Ovary (tissue), 3 donors: ENCODE measurements at regions not wholly inside any gene's neighbourhood (a gene's known extent, or its start where the extent isn't known, plus 50 kb on each side); places are given as distances from the start of the nearest gene placed in this dataset.

Source experiments
- EP300 ChIP-seq: sonication (generic); formaldehyde crosslinking; IDR thresholded peaks from one replicate; pipeline ENCODE4 v1.6.1; 2017; ENCODE audit warnings: antibody characterized with exemption
- TF ChIP-seq, protein P1 (sequence below), 3 donors: fragments of 450-650 bp in 2 of 3; fragments of 200-600 bp in 1 of 3; IDR thresholded peaks; one replicate each; pipeline versions ENCODE4 v1.5.1 to v1.8.0; 2016 to 2022; ENCODE audit warnings: antibody characterized with exemption in 3 of 3, mild to moderate bottlenecking in 1 of 3
- donor health status: DM: no; HTN: no; CAD: no.

DNA sequence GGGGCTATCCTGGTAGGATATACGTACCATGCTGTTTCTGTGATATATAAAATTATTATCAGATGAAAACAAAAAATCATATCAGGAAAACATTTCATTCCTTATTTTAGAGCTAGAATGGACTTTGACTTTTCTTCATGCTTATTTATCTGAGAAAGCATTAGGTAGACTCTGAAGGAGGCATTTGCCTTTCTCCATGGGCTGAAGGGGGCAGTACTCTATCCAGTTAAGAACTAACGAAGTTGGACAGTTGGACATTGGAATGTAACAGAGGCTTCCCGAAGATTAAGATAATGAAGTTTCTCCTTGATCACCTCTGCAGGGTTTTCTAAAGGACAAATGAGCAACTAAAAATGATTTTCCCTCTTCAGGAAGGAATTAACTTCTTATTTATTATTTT is 233.9 kb downstream of the SAMD5 start:
- TF ChIP-seq, protein P1, sequence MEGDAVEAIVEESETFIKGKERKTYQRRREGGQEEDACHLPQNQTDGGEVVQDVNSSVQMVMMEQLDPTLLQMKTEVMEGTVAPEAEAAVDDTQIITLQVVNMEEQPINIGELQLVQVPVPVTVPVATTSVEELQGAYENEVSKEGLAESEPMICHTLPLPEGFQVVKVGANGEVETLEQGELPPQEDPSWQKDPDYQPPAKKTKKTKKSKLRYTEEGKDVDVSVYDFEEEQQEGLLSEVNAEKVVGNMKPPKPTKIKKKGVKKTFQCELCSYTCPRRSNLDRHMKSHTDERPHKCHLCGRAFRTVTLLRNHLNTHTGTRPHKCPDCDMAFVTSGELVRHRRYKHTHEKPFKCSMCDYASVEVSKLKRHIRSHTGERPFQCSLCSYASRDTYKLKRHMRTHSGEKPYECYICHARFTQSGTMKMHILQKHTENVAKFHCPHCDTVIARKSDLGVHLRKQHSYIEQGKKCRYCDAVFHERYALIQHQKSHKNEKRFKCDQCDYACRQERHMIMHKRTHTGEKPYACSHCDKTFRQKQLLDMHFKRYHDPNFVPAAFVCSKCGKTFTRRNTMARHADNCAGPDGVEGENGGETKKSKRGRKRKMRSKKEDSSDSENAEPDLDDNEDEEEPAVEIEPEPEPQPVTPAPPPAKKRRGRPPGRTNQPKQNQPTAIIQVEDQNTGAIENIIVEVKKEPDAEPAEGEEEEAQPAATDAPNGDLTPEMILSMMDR (IDR thresholded peaks at IDR 0.05): no peak
- TF ChIP-seq EP300: no peak
